ENCODE measurements at regions not wholly inside any gene's neighbourhood (a gene's known extent, or its start where the extent isn't known, plus 50 kb on each side); places are given as distances from the start of the nearest gene placed in this dataset.
A peak's percentile ranks its signal among the peaks of the same experiment; 100 is the strongest.
"Not testable (repeated sequence)": the region's sequence is repeated elsewhere in the genome, so short reads cannot be mapped to it uniquely, and the experiment has no call there.

DNA sequence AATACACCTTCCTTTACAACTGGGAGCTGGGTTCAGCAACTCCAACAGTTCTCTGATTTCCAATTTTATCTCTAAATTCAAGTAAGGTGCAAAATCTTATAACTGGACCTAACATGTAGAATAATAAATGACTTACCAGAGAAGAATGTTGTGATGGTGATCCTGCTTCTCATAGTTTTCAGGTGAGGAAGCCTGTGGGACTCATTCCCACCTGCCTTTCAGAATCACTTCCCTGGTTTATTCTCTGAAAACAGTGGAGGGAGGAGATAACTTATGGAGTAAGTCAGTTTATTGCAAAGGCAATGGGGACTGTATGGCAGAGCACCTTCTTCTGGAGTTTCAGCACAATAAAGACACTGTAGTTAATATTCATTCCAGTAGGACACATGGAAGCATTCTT is 1188.2 kb upstream of the FAM98A start:
- no peak for DNase-seq

DNA sequence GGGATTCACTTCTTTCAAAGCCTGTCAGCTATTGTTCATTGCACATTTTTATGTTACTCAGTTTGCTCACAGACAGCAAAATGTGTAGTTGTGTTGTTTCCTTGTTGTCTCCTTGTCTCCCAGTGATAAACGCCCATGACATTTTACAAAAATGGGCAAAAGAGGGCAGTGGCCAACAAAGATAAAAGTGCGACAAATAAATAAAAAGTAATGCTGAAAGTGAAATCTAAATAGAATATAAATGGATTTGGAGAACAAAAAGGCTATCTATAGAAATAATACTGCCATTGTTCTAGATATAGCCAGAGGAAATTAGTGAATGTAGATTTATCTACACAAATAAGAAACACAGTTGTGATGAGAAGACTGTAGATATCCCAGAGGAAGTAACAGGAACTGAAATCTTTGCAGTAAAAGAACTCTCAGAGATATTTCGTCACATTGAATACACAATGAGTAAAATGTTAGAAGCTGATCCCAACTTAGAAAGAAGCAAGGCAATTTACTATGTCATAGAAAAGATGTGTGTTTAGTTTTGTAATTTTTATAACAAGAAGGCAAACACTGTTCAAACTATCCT is 1186.2 kb upstream of the FAM98A start:
- no peak for DNase-seq

DNA sequence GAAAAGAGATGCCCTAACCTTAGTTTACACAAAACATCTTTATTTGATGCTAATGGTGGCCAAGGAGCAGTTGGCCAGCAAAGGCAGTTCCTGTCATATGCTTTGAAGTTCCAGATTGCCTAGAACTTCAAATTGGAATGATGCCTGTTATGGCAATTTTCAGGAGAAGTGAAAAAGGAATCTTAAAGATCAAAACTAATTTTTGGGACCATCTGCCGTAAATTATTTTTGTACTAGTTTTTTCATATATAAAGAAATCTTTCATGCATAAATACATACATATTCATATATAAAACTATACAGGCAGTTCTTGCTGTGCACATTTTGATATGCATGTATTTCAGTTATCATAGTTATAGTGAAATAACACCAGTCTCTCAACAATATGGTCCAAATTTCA is 1185.6 kb upstream of the FAM98A start:
- no peak for DNase-seq

DNA sequence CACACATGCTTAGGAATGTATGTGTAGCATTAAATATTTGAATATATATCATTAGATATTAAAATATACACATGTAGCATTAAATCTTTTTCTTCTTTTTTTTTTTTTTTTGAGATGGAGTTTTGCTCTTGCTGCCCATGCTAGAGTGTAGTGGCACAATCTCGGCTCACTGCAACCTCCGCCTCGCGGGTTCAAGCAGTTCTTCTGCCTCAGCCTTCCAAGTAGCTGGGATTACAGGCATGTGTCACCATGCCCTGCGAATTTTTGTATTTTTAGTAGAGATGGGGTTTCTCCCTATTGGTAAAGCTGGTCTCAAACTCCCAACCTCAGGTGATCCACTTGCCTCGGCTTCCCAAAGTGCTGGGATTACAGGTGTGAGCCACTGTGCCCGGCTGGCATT is 1151.6 kb upstream of the FAM98A start:
- not testable (repeated sequence) for DNase-seq

DNA sequence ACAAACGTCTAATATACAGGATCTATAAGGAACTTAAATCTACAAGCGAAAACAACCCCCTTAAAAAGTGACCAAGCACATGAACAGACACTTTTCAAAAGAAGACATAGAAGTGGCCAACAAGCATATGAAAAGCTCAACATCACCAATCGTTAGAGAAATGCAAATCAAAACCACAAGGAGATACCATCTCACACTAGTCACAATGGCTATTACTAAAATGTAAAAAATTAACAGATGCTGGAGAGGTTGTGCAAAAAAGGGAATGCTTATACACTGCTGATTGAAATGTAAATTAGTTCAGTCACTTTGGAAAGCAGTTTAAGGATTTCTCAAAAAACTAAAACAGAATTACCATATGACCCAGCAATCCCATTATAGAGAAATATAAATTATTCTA is 1148.5 kb upstream of the FAM98A start:
- DNase-seq, result no peak

DNA sequence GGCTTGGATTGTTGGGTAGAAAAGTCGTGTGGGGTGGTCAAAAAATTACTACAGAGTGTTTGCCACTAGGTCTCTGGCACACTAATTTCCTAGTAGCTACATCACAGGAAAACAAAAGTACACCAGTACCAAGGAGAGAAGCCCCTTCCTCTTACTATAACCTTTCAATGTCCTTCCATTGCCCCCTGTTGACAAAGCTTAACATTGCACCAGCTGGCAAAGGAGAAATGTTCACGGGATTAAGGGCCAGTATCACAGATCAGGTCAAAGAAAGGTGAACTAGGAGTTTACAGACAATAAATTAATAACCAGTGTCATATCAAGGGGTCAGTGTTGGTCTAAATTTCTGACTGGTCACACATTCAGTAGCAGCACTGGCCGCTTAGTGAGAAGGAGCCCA is 1139.6 kb upstream of the FAM98A start:
- no peak for DNase-seq

DNA sequence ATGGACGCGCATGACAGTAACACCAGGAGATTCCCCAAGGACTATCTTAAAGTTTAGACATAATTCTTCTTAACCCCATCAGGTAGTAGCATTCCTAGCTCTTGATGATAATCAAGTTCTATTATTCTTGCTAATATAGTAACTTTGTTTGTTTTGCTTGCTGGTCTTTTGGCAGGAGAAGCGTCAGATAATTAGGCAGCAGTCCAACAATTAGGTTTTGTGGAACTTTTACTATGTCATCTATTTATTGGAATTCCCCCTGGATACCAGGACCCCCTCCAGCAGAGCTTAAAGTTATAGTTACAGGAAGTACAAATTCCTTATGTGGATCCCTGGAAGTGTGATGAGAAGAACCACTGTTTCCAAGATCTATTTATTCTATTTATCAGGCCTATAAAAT is 1138.0 kb upstream of the FAM98A start:
- no peak for DNase-seq

DNA sequence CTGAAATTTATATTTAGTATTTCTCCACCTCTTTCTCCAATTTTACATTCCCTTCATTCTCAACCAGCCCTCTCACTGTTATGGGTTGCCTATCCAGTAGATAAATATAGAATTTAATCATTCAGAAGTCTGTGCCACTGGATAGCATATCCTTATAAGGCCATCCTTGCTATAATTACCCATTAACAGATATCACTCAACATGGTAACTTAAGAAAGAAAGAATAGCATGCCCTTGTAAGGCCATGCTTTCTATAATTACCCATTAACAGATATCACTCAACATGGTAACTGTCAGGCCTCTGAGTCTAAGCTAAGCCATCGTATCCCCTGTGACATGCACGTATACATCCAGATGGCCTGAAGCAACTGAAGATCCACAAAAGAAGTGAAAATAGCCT is 1137.4 kb upstream of the FAM98A start:
- DNase-seq, result no peak

DNA sequence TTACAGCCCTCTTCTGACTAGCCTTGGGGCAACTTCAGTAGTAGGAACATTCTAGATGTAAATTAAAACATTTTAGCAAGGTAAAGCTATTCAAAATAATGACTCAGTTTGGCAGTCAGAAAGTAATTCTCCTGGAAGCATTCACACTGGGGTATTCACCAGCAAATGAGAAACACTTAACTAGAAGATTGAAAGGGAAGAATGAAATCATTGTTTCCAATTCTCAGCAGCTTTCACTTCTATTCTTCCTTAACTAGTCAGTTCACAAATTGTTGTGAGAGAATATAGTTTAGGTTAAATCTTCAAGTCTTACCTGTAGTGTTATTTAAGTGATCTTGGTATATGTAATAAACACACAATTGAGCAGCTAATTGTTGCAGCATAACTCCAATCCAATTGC is 1135.6 kb upstream of the FAM98A start:
- no peak for DNase-seq

DNA sequence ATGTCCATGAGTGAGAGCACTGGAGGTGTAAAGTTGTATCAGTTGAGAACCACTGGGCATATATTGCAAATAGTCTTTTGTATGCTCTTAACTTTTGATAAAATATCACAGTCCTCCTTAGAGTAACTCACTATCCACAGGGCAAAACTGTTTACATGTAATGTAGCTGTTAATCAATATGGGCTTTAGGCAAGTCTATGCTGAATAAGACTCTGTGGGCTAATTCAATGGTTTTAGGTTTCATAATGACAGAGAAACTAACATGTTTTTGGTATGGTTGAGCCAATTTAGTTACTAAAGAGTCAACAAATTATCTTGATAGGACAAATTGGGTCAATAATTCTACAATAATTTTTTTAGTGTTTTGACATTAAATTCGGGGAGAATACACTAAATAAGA is 1134.9 kb upstream of the FAM98A start:
- DNase-seq, result no peak

DNA sequence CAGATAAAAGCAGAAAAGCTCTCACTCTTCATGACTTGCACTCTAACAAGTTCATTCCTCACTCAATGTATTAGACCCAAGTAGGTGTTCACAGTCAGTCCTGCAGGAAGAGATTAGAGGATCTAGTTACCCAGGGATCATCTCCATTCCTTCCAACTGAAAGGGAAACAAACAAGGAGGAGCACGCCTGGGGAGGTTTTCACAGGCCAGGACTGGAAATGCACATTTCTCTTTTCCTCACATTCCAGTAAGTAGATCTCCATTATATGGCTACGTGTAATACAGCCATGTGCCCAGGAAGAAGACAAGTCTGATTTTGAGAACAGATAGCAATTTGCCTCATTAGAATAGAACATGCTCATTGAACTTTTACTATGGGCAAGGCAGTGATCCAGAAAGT is 1132.2 kb upstream of the FAM98A start:
- no peak for DNase-seq

DNA sequence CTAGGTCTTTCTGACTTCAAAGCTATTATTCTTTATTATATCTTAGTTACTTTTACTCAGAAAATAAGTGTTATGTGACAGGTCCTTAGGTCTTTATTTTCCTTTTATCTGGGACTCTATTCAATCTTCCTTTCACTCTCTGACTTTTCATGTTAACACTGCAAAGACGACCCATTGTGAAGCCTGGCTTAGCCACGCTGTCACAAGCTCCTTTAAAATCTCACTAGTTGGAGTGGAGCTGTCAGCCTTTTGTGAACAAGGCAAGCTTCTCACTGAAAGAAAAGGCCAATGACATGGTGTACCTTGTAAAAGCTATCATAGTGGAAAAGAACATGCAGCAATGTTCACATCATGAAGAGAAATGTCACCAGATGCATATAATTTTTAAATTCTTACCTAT is 1130.7 kb upstream of the FAM98A start:
- no peak for DNase-seq

DNA sequence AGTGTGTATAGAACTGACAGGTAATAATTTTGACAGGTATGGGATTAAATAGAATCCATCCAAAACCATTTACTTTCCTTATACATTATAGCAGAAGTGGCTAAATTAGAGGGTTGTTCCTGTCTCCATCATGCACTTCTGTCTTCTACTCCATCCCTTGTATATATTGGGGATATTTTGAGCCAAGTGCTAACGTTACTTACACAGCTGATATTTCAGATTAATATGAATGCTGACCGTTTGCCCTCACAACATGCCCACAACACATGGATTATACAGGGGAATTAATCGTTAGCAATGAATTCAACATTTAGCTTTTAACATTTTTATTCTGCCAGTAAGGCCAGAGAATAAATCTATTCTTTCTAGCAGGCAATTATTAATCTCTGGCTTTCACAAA is 1125.0 kb upstream of the FAM98A start:
- DNase-seq, result no peak

DNA sequence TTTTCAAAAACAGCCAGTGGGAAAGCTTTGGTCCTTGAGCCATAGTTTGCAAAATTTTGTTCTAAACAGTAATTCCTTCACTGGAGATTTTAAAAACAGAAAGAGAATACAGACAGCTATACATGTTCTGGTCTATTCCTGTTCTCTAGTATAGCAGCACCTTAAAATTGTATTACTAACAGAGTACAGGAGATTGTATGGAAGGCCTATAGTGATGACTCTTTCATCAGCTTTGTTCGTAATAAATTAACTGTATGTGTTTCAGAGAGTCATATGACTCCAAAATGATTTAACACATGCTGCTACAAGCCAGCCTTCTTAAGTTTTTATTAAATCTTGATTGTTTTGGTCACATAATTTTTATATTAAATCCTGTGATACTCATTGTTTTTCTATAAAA is 1124.6 kb upstream of the FAM98A start:
- no peak for DNase-seq

DNA sequence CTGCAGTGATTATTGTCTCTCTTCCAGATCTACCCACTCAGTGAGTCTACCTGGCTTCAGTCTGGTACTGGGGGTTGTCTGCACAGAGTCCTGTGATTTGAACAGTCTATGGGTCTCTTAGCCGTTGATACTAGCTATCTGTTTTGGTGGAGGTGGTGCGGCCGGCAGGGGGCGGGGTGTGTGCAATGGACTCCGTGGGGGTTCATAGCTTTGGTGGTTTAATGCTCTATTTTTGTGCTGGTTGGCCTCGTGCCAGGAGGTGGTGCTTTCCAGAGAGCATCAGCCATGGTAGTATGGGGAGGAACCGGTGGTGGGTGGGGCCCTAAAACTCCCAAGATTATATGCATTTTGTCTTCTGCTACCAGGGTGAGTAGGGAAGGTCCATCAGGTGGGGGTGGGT is 1120.1 kb upstream of the FAM98A start:
- no peak for DNase-seq

DNA sequence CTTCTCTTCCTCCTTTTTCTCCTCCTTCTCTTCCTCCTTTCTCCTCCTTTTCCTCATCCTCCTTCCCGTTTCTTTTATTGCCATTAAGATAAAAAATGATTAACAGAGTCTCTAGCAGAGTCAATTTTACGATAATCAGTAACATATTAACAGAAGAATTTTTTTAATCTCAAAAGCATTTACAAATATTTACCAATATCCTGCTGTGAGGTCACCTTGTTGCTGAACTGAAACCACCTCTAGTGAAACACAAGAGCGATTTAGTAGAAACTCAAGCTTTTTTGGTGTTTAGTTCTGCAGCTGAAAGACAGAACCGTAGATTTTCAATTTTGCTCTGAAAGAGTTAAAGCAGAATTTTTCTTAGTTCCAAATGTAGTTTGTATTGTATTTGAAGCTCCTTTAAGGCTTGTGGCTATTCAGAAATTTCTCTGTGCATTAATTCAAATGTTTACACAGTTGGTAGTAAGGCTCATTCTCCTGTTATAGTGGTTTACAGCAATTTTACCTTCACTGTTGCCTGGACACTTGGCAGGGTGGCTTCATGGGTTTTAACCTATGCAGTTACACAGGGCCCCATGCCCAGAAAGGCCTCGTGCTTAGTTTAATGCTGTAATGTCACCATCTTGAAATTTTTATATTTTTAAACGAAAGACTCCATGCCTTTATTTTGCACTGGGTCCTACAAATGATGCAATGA is 1106.6 kb upstream of the FAM98A start:
- DNase-seq, result peak; percentile 40

DNA sequence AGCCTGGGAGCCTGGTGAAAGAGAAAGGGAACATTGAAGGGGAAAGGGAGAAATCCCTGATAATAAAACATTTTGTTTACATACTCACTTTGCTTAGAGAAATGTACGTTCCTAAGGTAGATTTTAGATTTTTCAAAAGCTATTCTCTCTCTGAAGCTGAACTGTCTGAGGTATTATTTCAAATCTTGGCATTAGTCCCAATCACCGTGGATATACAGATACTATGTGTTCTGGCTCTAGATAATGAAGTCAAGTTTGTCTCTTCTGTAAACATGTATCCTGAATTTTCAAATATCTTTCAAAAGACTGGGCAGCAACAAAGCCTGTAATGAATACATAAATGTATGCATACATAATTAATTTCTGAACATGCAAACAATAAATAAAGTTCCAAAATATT is 1104.2 kb upstream of the FAM98A start:
- DNase-seq, result no peak

DNA sequence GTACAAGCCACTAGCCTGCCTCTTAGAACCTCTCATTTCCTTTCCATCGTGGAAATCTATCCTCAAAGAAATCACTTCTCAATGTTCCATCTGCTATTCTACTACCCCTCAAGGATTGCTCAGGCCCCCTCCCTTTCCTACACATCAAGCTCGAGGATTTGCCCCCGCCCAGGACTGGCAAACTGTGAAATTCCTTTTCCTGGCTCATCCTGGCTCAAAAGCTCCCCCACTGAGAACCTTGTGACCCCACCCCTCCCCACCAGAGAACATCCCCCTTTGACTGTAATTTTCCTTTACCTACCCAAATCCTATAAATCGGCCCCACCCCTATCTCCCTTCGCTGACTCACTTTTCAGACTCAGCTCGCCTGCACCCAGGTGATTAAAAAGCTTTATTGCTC is 1103.3 kb upstream of the FAM98A start:
- not testable (repeated sequence) for DNase-seq

DNA sequence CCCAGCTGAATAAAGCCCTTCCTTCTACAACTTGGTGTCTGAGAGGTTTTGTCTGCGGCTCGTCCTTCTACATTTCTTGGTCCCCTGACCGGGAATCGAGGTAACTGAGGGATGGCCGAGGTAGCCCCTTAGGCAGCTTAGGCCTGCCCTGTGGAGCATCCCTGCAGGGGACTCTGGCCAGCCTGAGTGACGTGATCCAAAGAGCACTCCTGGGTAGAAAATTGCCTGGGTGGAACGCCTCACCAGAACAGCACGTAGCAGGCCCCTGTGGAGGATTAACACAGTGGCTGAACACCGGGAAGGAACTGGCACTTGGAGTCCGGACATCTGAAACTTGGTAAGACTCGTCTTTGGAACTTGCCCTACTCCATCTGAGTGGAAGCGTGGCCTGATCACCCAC is 1078.5 kb upstream of the FAM98A start:
- DNase-seq, result not testable (repeated sequence)

DNA sequence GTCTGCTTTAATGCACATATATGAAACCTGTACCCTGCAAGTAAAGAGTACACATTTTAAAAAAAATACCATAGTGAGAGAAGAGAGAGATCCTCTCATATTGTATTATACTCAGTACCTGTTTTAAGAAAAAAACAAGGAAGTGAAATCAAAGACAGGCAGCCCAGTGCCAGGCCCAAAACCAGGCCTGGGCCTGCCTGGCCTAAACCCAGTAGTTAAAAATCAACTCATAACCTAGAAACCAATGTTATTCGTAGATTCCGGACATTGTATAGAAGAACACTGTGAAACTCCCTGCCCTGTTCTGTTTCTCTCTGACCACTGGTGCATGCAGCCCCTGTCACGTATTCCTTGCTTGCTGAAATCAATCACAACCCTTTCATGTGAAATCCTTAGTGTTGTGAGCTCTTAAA is 1078.0 kb upstream of the FAM98A start:
- not testable (repeated sequence) for DNase-seq

DNA sequence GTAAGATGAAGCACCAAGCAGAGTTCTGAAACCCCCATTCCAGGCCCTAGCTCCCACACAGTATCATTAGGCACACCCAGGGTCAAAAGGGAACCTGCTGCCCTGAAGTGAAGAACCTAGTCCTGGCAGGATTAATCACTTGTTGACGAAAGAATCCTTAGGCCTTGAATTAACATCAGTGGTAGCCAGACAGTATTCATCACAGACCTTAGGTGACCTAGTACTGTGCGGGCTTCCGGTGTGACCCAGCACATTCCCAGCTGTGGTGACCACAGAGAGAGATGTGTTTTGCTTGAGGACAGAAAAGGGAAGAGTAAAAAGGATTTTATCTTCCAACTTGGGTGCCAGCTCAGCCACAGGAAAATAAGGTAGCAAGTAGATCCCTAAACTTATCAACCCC is 1071.4 kb upstream of the FAM98A start:
- no peak for DNase-seq

DNA sequence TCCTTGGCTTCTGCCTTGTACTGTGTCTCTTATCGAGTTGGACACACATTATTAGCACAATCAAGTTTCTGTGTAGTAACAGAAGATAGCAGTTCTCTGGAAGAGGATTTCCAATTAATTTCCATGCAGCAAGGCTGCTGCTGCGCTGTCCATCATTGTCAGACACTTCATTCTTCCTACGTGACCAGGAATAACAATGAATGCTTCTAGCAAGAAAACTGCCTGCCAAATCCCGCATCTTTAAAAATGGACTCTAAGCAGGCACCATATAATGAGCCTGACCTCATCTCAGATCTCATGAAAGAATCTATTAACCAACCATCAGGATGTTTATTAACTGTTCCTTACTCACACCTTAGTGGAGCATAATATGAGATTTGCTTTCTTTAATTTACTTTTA is 1067.7 kb upstream of the FAM98A start:
- no peak for DNase-seq

DNA sequence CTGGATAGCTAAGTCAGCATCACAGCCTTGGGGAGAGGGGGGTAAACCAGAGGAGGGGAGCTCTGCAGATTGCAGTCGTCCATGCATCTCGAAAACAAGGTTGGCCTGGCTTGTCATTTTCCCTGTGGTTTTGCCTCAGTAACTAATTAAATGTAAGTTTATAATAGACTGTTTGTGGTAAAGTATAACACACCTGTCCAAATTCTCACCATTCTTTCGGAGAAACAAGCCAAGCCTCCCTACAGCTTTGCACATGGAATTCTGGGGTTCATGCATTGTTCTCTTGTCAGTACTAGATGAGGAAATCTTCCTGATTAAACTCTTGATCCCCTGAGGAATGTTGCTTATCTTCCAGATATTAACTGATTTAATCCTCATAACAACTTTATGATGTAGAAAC is 1065.2 kb upstream of the FAM98A start:
- DNase-seq, result no peak

DNA sequence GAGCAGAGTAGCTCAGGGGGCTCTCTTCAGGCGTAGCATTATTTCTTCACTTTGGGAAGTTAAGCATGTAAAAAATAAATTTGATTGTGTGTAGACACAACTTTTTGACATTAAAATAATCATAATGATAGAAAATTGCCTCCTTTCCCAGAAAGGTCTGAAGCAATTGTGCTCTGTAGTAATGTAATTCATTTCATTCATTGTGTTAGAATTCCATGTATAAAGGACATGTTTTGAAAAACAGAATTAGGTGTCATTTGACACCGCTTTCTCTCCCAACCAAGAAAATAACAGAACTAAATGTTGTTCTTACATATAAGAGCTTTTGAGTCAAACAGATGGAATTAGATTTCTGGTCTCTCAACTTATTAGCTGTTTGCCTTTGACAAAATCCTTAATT is 1064.2 kb upstream of the FAM98A start:
- DNase-seq, result no peak

DNA sequence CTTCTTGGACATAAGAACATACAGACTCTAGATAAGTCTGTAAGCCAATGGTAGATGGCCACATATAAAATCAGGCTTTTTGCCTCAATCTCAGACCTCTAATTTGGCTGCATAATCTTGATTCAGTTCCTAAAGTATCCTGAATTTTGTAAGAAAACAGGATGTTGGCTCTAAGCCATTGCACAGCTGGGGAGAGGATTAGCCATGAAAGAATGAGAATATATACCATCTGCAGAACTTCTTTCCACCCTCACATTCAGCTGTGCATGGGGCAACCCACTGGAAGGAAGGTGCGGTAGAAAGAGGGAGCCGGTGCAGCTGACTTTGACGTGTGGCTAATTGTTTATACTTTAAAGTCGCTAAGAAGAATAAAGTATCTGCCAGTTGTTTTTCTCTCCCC is 1061.6 kb upstream of the FAM98A start:
- no peak for DNase-seq
